22Rv1 (cell line): ENCODE measurements at regions not wholly inside any gene's neighbourhood (a gene's known extent, or its start where the extent isn't known, plus 50 kb on each side); places are given as distances from the start of the nearest gene placed in this dataset.

Experiments used
- CTCF ChIP-seq: fragments of 450-650 bp; IDR thresholded peaks from 2 replicates; pipeline ENCODE4 v1.5.1; 2017; ENCODE audit warnings: mild to moderate bottlenecking
- ZFX ChIP-seq: fragments of 450-650 bp; IDR thresholded peaks from 2 replicates; pipeline ENCODE4 v1.6.1; 2017; ENCODE audit warnings: antibody characterized with exemption, borderline replicate concordance

- TF ChIP-seq CTCF (no peak), ZFX (no peak)
These were observed 775.0 kb downstream of the USP25 start for GRCh38 chr21:16504766-16505165.
